Stimulated activated CD8-positive, alpha-beta memory T cell treated with anti-CD3 and anti-CD28 coated beads, Interleukin-7, amount 100 ng/mL, for 4 hours (primary cell): ENCODE measurements at regions not wholly inside any gene's neighbourhood (a gene's known extent, or its start where the extent isn't known, plus 50 kb on each side); places are given as distances from the start of the nearest gene placed in this dataset.
"Not testable (repeated sequence)": the region's sequence is repeated elsewhere in the genome, so short reads cannot be mapped to it uniquely, and the experiment has no call there.

Experiments
- DNase-seq, 2 donors: peaks; one replicate each; pipeline ENCODE4 v3.0.0-alpha.2; 2020; ENCODE audit warnings: low read depth in 2 of 2

DNA sequence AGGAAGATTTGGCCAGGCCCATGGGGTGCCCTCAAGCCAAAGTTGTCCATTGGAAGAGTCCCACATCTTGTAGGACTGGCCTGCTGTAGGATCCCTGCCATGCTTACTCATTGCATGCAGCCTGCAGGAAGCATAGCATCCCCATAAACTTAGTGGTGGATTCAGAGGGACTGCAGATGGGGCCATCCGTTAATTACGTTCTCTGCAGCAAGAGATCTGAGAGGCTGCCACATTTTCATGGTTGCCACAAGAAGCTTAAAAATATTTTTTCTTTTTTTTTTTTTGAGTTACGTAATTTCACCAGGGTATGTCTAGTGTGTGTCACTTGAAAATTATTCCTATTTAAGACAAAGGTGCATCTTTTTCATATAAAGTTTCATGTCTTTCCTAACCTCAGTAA, 329.7 kb upstream of the USP24 start:
- no peak for DNase-seq

DNA sequence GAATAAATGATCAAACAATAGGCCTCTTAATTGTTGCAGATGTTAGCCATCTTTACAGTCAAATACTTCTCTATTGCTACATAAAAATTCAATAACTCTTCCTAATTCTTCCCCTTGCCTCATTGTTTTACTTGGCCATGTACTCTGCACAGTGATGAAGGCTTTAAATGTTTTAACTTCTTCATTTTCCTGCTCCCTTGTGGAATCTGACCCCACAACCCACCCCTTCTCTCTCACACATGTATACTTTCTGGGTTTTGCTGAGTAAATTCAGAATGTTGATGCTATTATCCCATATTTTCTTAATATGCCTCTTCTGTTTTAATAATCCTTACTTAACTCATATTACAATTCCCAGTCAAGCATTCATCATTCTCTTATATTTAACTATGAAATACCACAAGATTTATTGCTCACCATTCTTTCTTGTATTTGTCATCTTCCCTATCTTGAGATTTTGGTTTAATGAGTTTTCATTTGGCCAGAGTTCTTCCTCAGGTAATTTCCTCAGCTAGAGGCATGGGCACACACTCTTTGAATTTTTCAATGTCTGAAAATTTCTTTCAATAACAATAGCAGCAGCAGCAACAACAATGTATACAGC, 327.8 kb upstream of the USP24 start:
- no peak for DNase-seq

DNA sequence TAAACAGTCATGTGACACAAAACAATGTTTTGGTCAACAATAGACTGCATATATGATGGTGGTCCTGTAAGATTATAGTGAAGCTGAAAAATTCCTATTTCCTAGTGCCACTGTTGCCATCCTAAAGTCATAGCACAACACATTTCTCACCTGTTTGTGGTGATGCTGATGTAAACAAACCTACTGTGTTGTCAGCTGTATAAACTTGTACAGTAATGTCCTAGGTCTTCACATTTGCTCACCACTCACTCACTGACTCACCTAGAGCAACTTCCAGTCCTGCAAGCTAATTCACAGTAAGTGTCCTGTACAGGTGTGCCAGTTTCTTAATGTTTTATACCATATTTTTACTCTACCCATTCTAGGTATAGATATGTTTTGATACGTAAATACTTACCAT, 326.1 kb upstream of the USP24 start:
- DNase-seq = no peak

DNA sequence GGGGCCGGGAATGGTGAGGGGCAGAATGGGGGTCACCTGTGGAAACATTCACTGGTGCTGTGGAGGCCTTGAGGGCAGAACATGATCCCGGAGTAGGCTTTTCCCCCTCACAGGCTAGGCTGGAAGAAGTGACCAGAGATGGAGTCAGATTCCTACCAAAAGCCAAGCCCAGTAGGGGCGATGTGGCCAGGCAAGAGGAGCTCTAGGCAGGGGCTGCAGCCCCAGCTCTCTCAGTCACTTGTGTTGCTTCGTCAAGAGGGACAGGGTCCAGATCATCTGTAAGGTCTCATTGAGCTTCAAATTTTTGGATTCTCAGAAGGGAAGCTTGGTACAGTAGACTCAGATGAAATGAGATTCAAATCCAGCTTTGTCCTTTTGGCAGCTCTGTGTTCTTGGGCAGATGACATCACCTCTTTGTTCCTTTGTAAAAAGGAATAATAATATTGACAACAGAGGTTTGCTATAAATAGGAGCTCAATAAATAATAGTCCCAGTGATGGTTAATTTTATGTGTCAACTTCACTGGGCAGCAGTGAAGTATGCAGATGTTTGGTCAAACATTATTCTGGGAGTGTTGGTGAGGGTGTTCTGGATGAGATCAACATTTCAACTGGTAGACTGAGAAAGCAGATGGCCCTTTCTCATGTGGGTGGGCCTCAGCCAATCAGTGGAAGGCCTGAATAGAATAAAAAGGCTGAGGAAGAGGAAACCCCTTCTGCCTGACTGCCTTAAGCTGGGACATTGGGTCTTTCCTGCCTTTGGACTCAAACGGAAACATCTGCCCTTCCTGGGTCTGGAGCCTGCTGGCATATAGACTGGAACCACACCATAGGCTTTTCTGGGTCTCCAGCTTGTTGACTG, 324.7 kb upstream of the USP24 start:
- DNase-seq = no peak

DNA sequence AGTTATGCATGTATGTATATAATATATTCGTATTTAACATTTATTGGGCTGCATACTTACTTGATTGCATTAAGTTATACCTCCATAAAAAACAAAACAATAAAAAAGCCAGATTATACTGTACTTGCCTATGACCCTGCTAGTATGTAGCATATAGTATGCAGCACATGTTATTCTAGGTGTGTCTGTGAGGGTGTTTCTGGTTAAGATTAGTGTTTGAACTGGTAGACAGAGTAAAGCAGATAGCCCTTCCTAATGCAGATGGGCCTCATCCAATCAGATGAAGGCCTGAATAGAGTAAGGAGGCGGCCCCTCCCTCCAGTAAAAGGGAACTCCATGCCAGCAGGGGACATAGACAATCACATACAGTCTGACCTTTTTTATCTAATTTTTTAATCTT, 323.3 kb upstream of the USP24 start:
- DNase-seq = no peak

DNA sequence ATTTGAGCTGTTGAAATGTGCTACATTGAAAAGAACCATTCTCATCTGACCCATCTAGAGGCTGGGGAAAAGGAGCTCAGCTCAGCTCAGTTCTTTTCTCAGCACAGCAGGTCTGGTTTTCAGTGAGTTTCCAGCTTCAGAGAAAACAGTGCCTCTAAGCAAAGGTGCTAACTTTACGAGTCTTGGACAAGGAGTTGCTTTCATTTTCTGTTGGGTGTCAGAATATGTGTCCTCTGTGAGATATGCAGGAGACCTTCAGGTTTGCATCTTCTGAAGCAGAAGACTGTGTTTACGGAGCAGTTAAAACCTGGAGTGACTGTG, 321.3 kb upstream of the USP24 start:
- DNase-seq = no peak

DNA sequence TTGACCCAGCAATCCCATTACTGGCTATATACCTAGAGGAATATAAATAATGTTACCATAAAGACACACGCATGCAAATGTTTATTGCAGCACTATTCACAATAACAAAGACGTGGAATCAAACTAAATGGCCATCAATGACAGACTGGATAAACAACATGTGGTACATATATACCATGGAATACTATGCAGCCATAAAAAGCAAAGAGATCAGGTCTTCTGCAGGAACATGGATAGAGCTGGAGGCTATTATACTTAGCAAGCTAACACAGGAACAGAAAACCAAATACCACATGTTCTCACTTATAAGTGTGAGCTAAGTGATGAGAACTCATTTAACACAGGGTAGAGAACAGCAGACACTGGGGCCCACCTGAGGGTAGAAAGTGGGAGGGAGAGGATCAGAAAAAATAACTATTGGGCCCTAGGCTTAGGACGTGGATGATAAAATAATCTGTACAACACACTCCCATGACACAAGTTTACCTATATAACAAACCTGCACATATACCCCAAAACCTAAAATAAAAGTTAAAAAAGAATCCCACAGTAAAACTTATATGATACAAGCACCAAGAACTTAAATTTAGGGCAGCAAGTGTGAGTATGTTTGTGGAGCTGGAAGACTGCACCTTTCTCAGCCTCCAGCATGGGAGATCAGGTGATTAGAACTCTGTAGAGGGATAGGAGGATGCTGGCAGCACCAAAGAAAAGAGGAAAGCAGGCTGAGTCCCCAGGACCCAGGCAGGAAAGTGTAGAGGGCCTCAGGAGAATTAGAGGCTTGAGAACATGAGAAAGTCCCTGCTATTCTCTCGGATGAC, 320.8 kb upstream of the USP24 start:
- no peak for DNase-seq

DNA sequence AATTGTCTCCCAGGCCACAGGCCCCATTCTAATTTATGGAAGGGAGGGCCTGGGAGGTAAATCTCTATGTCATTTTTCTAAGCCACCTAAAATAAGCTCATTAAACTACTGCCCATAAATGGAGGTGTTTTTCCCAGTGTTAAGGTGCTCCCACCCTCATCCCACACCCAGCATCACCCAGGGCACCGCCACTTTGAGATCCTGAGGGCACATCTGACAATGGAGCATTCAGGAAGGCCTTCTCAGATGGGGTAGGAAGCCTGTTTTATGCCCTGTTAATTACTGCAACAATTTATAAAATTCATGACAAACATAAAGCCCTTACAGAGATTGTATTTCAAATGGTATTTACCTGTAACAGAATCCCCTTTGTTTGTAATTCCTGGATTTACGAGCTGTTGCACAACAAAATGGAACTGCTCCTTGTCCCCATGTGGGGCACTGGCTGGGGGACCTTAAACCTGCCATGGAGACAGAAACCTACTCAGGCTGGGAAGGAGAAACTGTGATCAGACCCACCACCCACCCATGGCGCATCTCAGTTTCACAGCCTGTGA, 319.5 kb upstream of the USP24 start:
- DNase-seq = no peak

DNA sequence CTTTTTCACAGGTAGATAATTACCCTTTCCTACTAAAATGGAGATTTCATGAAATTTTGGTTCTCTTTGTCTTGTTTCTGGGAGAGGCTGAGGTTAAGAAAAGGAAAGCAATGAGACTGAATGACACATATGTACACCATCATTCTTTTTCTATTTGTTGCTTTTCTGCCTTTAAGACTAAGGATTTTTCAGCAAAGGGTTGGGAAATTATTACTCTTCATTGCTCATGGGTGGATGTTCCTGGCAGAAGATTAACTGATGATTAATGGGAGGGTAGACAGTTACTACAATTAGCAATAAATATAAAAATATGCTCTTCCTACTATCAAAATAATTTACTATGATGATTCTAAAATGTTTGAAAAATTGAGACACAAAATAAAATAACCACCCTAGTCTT, 316.5 kb upstream of the USP24 start:
- DNase-seq = no peak

DNA sequence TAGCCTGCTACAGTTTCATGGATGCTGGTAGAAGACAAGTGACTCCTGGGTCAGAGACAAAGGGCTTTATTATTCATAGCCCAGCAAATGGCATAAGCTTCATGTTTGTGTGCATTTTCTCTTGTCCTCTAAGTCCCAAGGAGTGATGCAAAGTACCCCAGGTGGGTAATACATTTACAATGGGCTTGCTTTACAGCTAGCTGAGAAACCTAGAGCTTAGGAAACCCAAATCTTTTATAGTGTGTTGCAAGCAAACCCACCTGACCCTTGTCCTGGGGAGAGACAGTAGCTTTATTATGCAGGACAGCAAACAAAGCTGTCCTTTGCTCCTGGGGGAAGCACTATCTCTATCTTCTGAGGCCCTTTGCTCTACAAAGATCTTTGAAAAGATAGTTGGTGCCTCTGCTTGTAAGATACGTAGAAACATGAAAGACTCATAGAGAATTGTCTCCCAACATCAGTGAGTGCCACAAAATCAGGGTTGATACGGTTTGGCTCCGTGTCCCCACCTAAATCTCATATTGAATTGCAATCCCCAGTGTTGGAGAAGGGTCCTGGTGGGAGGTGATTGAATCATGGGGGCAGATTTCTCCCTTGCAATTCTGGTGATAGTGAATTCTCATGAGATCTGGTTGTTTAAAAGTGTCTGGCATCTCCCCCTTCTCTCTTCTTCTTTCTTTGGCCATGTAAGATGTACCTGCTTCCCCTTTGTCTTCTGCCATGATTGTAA, 315.8 kb upstream of the USP24 start:
- no peak for DNase-seq

DNA sequence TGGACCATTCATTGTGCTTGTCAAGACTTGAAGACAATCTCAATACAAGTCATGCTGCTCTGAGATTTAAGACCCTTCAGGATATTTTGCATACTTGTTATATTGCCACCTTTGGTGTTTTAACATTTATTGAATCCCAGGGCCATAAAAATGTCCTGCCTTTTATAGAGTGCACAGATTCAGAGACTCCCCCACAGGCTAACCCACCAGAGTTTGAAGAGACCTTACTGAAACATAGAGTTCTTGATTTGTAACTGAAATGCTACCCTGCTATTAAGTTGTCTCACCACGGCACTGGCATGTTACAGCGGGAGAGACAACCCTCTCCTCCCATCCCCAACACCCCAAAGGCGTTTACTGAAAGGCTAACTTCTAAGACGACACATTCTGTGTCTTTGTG, 313.9 kb upstream of the USP24 start:
- no peak for DNase-seq

DNA sequence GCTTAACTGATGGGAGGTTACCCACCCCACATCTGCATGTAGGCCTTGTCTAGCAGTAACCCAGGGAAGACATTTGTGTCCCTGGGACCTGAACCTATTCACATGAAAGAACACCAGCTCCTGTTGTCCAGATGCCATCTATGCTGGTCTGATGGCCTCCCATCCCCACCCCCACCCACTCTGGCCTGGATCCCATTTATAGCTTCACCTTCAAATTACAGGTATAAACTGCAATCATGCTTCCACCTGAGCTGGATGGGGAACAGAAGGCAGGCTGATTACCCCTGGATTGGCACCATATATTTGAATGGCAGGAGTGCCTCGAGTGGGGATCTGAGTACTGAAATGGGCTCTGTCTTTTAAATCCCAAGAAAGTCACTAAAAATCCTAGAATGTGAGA, 312.7 kb upstream of the USP24 start:
- DNase-seq = no peak

DNA sequence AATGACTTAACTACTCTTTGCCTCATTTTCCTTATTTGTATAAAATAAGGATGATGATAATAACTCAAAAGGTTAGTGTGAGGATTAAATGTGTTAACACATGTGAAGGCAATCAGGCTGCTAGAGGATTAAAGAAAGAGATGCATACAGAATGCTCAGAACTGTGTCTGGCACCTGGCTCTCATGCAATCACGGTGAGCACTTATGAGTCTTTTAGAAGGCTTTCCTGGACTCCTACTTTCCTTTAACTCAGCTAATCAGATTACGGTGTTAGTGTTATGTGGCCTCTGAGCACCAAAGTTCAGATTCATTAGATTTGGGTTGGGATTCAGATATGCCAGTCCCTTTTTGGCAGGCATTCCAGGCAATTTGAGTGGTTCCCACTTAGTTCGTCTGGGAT, 311.6 kb upstream of the USP24 start:
- no peak for DNase-seq

DNA sequence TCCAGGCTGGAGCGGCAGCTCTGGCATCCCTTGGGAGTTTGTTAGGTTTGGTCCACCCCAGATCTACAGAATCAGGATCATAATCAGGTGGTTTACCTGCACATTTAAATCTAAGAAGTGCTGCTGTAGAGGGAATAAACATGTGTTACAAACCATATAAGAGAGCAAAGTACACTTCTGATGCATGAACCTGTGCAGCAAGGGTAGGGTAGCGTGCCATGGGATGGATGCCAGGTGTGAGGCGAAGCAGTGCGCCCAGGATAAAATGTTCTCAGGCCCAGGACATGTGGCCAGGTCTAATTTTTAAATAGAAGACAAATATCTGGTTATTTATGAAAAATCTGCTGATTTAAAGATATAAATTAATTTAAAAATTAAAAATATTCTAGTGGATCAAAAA, 308.8 kb upstream of the USP24 start:
- DNase-seq = no peak

DNA sequence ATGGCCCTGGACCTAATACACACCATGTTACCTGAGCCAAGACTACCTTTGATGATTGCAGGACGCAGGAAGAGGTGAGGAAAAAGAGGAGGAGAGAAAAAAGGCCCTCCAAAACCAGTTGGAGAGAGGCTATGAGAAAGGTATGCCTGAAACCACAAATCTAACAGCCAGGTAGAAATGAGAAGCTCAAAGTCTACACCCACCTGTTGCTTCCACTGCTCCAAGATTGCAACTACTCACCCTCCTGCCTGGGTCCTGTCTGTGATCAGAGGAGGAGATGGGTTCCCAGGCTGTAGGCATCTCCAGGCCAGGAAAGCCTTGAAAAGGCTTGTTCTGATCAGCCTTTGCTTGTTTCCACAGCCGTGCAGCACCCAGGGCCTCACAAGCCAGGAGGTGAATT, 307.8 kb upstream of the USP24 start:
- DNase-seq = no peak

DNA sequence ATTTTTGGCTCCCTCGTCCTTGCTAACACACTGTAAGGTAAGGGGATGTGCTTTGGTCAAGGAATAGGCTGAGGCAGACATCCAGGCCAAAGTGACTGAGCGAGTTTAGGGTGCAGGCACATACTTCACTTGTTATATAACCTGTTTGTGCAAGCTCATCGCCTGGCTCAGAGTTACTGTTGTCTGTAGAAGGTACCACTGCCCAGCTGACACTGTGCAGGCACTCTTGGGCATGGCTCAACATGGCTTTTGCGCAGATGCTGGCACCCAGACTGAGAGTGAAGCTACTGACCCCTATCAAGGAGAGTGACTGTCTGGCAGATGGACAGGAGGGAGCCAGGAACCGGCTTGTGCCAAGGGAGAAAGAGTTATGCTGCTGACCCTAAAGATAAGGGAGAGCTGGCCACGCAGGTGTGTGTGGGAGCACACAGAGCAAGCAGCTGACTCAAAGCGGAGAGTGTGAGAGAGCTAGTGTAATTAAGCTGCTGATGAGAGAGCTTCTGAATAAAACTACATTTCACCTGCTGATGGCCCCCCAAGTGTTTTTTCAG, 307.3 kb upstream of the USP24 start:
- DNase-seq = no peak

DNA sequence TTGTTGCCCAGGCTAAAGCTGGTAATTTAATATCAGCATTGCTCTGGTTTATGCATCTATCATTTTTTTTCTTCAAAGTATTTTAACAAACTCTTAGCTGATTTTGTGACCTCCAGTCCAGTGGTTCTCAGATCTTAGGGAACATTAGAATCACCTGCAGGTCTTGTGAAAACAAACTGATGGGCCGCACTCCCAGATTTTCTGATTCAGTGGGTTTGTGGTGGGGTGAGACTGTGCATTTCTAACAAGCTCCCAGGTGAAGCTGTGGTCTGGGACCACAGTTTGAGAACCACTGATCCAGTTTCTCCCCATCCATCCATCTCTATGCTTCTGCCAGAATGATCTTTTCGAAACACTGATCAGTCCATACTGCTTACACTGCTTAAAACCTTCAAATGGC, 305.7 kb upstream of the USP24 start:
- DNase-seq = no peak

DNA sequence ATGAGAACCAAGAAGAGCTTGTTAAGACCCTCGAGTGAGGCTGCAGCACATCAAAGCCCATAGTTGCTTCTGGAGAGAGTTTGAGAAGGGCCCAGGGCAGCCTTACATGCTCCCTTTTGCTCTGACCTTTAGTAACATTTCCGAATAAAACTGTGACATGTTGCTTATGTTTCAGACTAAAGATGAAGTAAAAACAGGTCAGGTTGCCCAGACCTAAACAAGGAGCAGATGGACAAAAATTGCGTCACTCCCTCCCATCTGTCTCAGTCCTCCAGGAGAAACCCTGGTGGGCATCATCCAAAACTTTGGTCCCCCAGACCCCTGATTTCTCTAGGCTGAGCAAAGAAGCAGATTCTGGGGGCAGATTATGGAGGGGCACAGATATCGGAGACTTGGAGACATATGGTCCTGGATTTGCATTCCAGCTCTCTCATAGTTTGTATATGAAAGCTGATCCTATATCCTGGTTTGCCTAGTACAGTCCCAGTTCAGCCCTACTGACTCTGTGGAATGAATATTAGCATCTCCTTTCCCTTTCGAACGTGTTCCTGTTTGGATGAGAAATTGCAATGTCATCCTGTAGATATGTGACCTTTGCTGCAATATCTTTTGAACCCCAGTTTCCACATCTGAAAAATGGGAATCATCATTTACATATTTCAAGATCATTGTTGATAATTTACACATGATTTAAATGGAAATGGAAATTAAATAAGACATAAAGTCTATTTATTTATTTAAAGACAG, 304.9 kb upstream of the USP24 start:
- DNase-seq = no peak

DNA sequence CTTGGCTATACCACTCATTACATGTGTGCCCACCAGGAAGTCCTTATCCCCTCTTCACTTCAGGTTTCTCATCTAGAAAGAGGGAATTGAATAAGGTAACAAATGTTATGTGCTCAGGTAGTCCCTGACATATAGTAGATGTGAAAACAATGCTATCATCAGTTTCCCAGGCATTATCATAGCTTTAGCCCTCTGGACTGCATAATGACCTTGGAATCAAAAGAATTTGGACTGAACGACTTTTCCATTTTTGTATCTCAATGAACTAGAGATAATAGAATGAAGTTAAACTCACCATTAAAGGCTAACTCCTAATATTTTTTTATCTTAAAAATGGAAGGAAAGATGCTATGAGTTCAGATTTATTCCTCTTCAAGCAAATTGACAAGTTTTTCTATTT, 304.1 kb upstream of the USP24 start:
- no peak for DNase-seq

DNA sequence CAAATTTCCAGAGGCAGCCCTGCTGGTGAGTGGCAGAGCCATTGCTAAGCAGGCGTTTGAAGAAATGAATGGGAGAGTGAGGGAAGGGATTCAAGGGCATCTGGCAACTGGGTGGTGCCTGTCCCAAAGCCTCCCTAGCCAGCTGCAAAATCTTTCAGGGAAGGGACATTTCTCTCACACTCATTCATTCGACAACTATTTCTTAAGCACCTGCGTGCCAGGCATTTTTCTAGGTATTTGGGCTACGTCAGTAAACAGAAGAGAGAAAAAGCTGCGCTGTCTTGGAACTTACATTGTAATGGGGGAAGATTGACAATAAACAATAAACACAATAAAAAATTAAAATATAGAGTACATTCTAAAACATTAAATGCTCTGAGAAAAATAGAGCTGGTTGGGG, 301.9 kb upstream of the USP24 start:
- no peak for DNase-seq

DNA sequence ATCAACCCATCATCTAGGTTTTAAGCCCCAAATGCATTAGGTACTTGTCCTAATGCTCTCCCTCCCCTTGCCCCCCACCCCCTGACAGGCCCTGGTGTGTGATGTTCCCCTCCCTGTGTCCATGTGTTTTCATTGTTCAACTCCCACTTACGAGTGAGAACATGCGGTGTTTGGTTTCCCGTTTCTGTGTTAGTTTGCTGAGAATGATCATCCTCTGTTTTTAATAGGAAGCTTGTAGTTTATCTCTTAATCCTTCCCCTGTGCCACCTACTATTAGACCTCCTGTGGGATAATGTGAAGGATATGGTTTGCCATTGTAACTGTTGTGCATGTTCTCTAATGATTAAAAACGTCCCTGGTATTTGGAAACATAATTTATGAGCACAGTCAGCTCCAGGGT, 299.4 kb upstream of the USP24 start:
- not testable (repeated sequence) for DNase-seq
